ENCODE measurements at regions not wholly inside any gene's neighbourhood (a gene's known extent, or its start where the extent isn't known, plus 50 kb on each side); places are given as distances from the start of the nearest gene placed in this dataset.
A peak's percentile ranks its signal among the peaks of the same experiment; 100 is the strongest.

GRCh38 chr9:79801459-79801858, 229.7 kb downstream of the TLE4 start:
- Histone ChIP-seq H3K4me1 (ENCODE audit: insufficient read depth) (peaks cover 8% of the 10 kb centered on the region), H3K27ac (no peak overlapping the region), H2AFZ (no peak overlapping the region), H3K36me3 (replicated peaks; ENCODE audit: insufficient read depth, low read depth) (no peaks in the 10 kb centered on the region), H3K9me3 (ENCODE audit: low read depth) (no peaks in the 10 kb centered on the region), H3K27me3 (no peaks in the 10 kb centered on the region), H3K4me3 (no peak overlapping the region), H3K79me2 (no peaks in the 10 kb centered on the region), H3K4me2 (no peak overlapping the region), H4K20me1 (ENCODE audit: insufficient read depth, poor library complexity, severe bottlenecking) (no peaks in the 10 kb centered on the region), H3K9me2 (replicated peaks; ENCODE audit: insufficient read depth) (no peaks in the 10 kb centered on the region)
- WGBS (ENCODE audit: low lambda C conversion rate, missing lambda C conversion rate), result 55% methylated on average over 3 of the region's 3 CpGs
- TF ChIP-seq EZH2phosphoT487 (IDR thresholded peaks at IDR 0.05; ENCODE audit: low read depth, severe bottlenecking, unreplicated experiment) (no peak), EZH2 (IDR thresholded peaks at IDR 0.05; ENCODE audit: borderline replicate concordance) (no peak), CTCF (IDR thresholded peaks at IDR 0.05; ENCODE audit: poor library complexity) (no peak)
- no peak for DNase-seq (ENCODE audit: low spot score)

GRCh38 chr9:79800578-79800977, 228.8 kb downstream of the TLE4 start:
- WGBS (ENCODE audit: low lambda C conversion rate, missing lambda C conversion rate), result 63% methylated on average over 1 of the region's 1 CpG
- Histone ChIP-seq H4K20me1 (ENCODE audit: insufficient read depth, poor library complexity, severe bottlenecking) (no peaks in the 10 kb centered on the region), H3K9me2 (replicated peaks; ENCODE audit: insufficient read depth) (no peaks in the 10 kb centered on the region), H3K9me3 (ENCODE audit: low read depth) (no peaks in the 10 kb centered on the region), H3K79me2 (no peaks in the 10 kb centered on the region), H3K4me2 (no peak overlapping the region), H2AFZ (no peak overlapping the region), H3K27ac (no peak overlapping the region), H3K4me3 (no peak overlapping the region), H3K36me3 (replicated peaks; ENCODE audit: insufficient read depth, low read depth) (no peaks in the 10 kb centered on the region), H3K27me3 (no peaks in the 10 kb centered on the region), H3K4me1 (ENCODE audit: insufficient read depth) (peaks cover 8% of the 10 kb centered on the region)
- no peak for TF ChIP-seq CTCF (IDR thresholded peaks at IDR 0.05; ENCODE audit: poor library complexity)
- no peak for TF ChIP-seq EZH2 (IDR thresholded peaks at IDR 0.05; ENCODE audit: borderline replicate concordance)
- TF ChIP-seq EZH2phosphoT487 (IDR thresholded peaks at IDR 0.05; ENCODE audit: low read depth, severe bottlenecking, unreplicated experiment), result no peak
- DNase-seq (ENCODE audit: low spot score), result no peak

- WGBS (ENCODE audit: low lambda C conversion rate, missing lambda C conversion rate), result 69% methylated on average over 6 of the region's 6 CpGs
- no peaks in the 10 kb centered on the region for H3K9me2 ChIP-seq (replicated peaks; ENCODE audit: insufficient read depth)
- H3K27me3 ChIP-seq, result no peaks in the 10 kb centered on the region
- DNase-seq (ENCODE audit: low spot score), result peak; percentile 8
- H4K20me1 ChIP-seq (ENCODE audit: insufficient read depth, poor library complexity, severe bottlenecking), result no peaks in the 10 kb centered on the region
- no peaks in the 10 kb centered on the region for H3K79me2 ChIP-seq
- H3K4me2 ChIP-seq, result peak overlapping the region; percentile 35
- no peak for TF ChIP-seq CTCF (IDR thresholded peaks at IDR 0.05; ENCODE audit: poor library complexity)
- H3K27ac ChIP-seq, result no peak overlapping the region
- no peaks in the 10 kb centered on the region for H3K36me3 ChIP-seq (replicated peaks; ENCODE audit: insufficient read depth, low read depth)
- no peak overlapping the region for H2AFZ ChIP-seq
- H3K4me3 ChIP-seq, result no peak overlapping the region
- no peaks in the 10 kb centered on the region for H3K9me3 ChIP-seq (ENCODE audit: low read depth)
- H3K4me1 ChIP-seq (ENCODE audit: insufficient read depth), result peaks cover 8% of the 10 kb centered on the region
Measured at GRCh38 chr9:79799691-79800335, 228.0 kb downstream of the TLE4 start.

DNA sequence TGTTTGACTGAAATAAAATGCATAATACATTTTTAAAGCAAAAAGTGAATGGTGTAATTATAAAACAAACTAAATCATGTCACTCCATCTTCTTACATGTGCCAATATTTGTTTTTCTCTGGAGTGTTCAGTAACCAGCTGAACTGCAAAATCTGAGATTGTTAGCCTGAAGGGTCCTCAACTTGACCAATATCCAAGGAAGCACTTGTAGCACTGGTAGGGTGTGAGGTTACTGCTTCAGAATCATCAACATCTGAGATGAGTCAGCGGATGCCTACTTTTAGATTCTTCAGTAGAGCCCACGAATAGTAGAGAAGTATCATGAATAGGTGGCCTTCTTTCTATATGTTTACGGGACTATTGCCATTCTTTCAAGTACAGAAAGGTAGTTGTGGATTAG, 226.7 kb downstream of the TLE4 start:
- TF ChIP-seq EZH2phosphoT487 (IDR thresholded peaks at IDR 0.05; ENCODE audit: low read depth, severe bottlenecking, unreplicated experiment), result no peak
- TF ChIP-seq CTCF (IDR thresholded peaks at IDR 0.05; ENCODE audit: poor library complexity), result no peak
- TF ChIP-seq EZH2 (IDR thresholded peaks at IDR 0.05; ENCODE audit: borderline replicate concordance), result no peak
- H3K4me2 ChIP-seq, result no peak overlapping the region
- no peaks in the 10 kb centered on the region for H3K9me2 ChIP-seq (replicated peaks; ENCODE audit: insufficient read depth)

More for the DNA sequence above, 226.7 kb downstream of the TLE4 start:
- Histone ChIP-seq H4K20me1 (ENCODE audit: insufficient read depth, poor library complexity, severe bottlenecking) (no peaks in the 10 kb centered on the region), H3K27ac (no peak overlapping the region), H3K27me3 (no peaks in the 10 kb centered on the region), H3K4me1 (ENCODE audit: insufficient read depth) (peaks cover 8% of the 10 kb centered on the region), H3K4me3 (no peak overlapping the region), H2AFZ (no peak overlapping the region), H3K9me3 (ENCODE audit: low read depth) (no peaks in the 10 kb centered on the region), H3K79me2 (no peaks in the 10 kb centered on the region), H3K36me3 (replicated peaks; ENCODE audit: insufficient read depth, low read depth) (no peaks in the 10 kb centered on the region)
- DNase-seq (ENCODE audit: low spot score), result no peak
- 96% methylated on average over 3 of the region's 3 CpGs for WGBS (ENCODE audit: low lambda C conversion rate, missing lambda C conversion rate)

Data from hepatocyte (in vitro differentiated cells).